Hepatocyte (in vitro differentiated cells): ENCODE measurements at regions not wholly inside any gene's neighbourhood (a gene's known extent, or its start where the extent isn't known, plus 50 kb on each side); places are given as distances from the start of the nearest gene placed in this dataset.

Source experiments
- CTCF ChIP-seq: fragments of 200-600 bp; sonication (generic); IDR thresholded peaks from 2 replicates; pipeline ENCODE4 v1.5.1; 2016; ENCODE audit warnings: antibody characterized with exemption, mild to moderate bottlenecking; ENCODE audit not compliant: poor library complexity
- EZH2 ChIP-seq: fragments of 200-600 bp; sonication (generic); IDR thresholded peaks from 2 replicates; pipeline ENCODE4 v1.6.1; 2016; ENCODE audit warnings: antibody characterized with exemption, mild to moderate bottlenecking, borderline replicate concordance
- EZH2phosphoT487 ChIP-seq: fragments of 200-600 bp; sonication (generic); IDR thresholded peaks from one replicate; pipeline ENCODE4 v1.6.1; 2018; ENCODE audit warnings: antibody characterized with exemption, mild to moderate bottlenecking, low read depth, moderate library complexity; ENCODE audit not compliant: unreplicated experiment, severe bottlenecking

- TF ChIP-seq EZH2phosphoT487: no peak
- no peak for TF ChIP-seq EZH2
- no peak for TF ChIP-seq CTCF
Observed at GRCh38 chr12:84791444-84791843, 121.2 kb downstream of the SLC6A15 start.
